Right atrium auricular region (tissue), 2 donors: ENCODE measurements at regions not wholly inside any gene's neighbourhood (a gene's known extent, or its start where the extent isn't known, plus 50 kb on each side); places are given as distances from the start of the nearest gene placed in this dataset.

ENCODE experiments used
- DNase-seq: peaks from one replicate; pipeline ENCODE4 v3.0.0-alpha.2; 2019; ENCODE audit warnings: low spot score
- H3K27ac ChIP-seq, 2 donors: fragments of 200-600 bp; sonication (generic); 1 replicate in 1 of 2; 2 replicates in 1 of 2; pipeline ENCODE4 v1.5.1; 2016 to 2019
- H3K27me3 ChIP-seq, 2 donors: fragments of 200-600 bp; sonication (generic); one replicate each; pipeline versions ENCODE4 v1.5.1 to v1.6.0; 2017 to 2019
- H3K36me3 ChIP-seq: fragments of 200-600 bp; sonication (generic); one replicate; pipeline ENCODE4 v1.5.1; 2016
- H3K4me1 ChIP-seq, 2 donors: fragments of 200-600 bp; sonication (generic); one replicate each; pipeline versions ENCODE4 v1.5.1 to v1.6.0; 2017 to 2019
- H3K4me3 ChIP-seq, 2 donors: fragments of 200-600 bp; sonication (generic); 1 replicate in 1 of 2; 2 replicates in 1 of 2; pipeline ENCODE4 v1.5.1; 2017 to 2019; ENCODE audit warnings: mild to moderate bottlenecking in 1 of 2, moderate library complexity in 1 of 2
- H3K9me3 ChIP-seq, 2 donors: fragments of 200-600 bp; sonication (generic); one replicate each; pipeline ENCODE4 v1.5.1; 2019
- CTCF ChIP-seq, 2 donors: fragments of 200-600 bp; sonication (generic); IDR thresholded peaks; one replicate each; pipeline ENCODE4 v1.5.1; 2019; ENCODE audit warnings: antibody characterized with exemption in 2 of 2

GRCh38 chr12:94732367-94732990 lies 82.1 kb upstream of the TMCC3 start:
- no peak for TF ChIP-seq CTCF (IDR thresholded peaks at IDR 0.05)
- Histone ChIP-seq H3K9me3 (no peaks in the 10 kb centered on the region), H3K4me1 (peaks cover 0 to 7% of the 10 kb centered on the region in 2 donors), H3K36me3 (no peaks in the 10 kb centered on the region), H3K27ac (no peak overlapping the region), H3K4me3 (no peak overlapping the region), H3K27me3 (no peaks in the 10 kb centered on the region)
- DNase-seq: no peak

- Histone ChIP-seq H3K27ac (no peak overlapping the region), H3K27me3 (no peaks in the 10 kb centered on the region), H3K4me1 (peaks cover 0 to 7% of the 10 kb centered on the region in 2 donors), H3K9me3 (no peaks in the 10 kb centered on the region), H3K4me3 (no peak overlapping the region), H3K36me3 (no peaks in the 10 kb centered on the region)
- DNase-seq: no peak
- no peak for TF ChIP-seq CTCF (IDR thresholded peaks at IDR 0.05)
Observed at GRCh38 chr12:94731733-94732360, 81.5 kb upstream of the TMCC3 start.

GRCh38 chr12:94730847-94731246 lies 80.5 kb upstream of the TMCC3 start:
- Histone ChIP-seq H3K9me3 (no peaks in the 10 kb centered on the region), H3K36me3 (no peaks in the 10 kb centered on the region), H3K4me1 (peaks cover 0 to 7% of the 10 kb centered on the region in 2 donors), H3K27ac (no peak overlapping the region), H3K27me3 (no peaks in the 10 kb centered on the region), H3K4me3 (no peak overlapping the region)
- TF ChIP-seq CTCF (IDR thresholded peaks at IDR 0.05): no peak
- DNase-seq: no peak

- no peak for DNase-seq
- H3K9me3 ChIP-seq: no peaks in the 10 kb centered on the region
- H3K4me3 ChIP-seq: no peak overlapping the region
- H3K27me3 ChIP-seq: no peaks in the 10 kb centered on the region
- H3K27ac ChIP-seq: no peak overlapping the region
- H3K36me3 ChIP-seq: no peaks in the 10 kb centered on the region
- H3K4me1 ChIP-seq: no peaks in the 10 kb centered on the region
- no peak for TF ChIP-seq CTCF (IDR thresholded peaks at IDR 0.05)
Observed at GRCh38 chr12:94726236-94726835, 76.0 kb upstream of the TMCC3 start.

- no peaks in the 10 kb centered on the region for H3K4me1 ChIP-seq
- DNase-seq: no peak
- TF ChIP-seq CTCF (IDR thresholded peaks at IDR 0.05): peak in 1 of 2 donors; percentile 52
- no peaks in the 10 kb centered on the region for H3K36me3 ChIP-seq
- H3K27ac ChIP-seq: no peak overlapping the region
- H3K27me3 ChIP-seq: no peaks in the 10 kb centered on the region
- H3K4me3 ChIP-seq: no peak overlapping the region
- no peaks in the 10 kb centered on the region for H3K9me3 ChIP-seq
Observed at GRCh38 chr12:94725375-94726168, 75.2 kb upstream of the TMCC3 start.
